GM12873 (cell line): ENCODE measurements at regions not wholly inside any gene's neighbourhood (a gene's known extent, or its start where the extent isn't known, plus 50 kb on each side); places are given as distances from the start of the nearest gene placed in this dataset.

Experiments used
- TF ChIP-seq, protein P1 (sequence below): IDR thresholded peaks from 2 replicates; pipeline ENCODE4 v1.5.1; 2012; ENCODE audit warnings: low read depth, mild to moderate bottlenecking, moderate library complexity, low read length, control low read depth; ENCODE audit not compliant: insufficient read depth; ENCODE audit errors: missing control alignments

DNA sequence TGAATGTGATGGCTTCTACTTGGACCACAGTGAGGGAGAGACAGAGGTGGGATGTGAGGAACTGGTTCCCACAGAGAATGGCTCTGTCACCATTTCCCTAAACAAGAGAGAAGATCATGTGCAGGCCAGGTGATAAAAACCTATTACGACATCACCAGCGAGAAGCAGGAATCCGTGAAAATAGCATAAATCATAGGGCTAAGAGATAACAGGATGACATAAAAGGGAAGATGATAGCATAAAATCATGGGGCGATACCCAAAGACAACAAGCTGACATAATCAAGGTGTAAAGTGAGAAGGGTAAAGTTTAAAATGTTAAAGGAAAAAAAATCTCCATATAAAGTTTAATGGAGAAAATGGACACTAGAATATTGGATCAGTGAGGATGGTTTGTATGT is 205.5 kb upstream of the SLIT2 start:
- TF ChIP-seq, protein P1, sequence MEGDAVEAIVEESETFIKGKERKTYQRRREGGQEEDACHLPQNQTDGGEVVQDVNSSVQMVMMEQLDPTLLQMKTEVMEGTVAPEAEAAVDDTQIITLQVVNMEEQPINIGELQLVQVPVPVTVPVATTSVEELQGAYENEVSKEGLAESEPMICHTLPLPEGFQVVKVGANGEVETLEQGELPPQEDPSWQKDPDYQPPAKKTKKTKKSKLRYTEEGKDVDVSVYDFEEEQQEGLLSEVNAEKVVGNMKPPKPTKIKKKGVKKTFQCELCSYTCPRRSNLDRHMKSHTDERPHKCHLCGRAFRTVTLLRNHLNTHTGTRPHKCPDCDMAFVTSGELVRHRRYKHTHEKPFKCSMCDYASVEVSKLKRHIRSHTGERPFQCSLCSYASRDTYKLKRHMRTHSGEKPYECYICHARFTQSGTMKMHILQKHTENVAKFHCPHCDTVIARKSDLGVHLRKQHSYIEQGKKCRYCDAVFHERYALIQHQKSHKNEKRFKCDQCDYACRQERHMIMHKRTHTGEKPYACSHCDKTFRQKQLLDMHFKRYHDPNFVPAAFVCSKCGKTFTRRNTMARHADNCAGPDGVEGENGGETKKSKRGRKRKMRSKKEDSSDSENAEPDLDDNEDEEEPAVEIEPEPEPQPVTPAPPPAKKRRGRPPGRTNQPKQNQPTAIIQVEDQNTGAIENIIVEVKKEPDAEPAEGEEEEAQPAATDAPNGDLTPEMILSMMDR = no peak

DNA sequence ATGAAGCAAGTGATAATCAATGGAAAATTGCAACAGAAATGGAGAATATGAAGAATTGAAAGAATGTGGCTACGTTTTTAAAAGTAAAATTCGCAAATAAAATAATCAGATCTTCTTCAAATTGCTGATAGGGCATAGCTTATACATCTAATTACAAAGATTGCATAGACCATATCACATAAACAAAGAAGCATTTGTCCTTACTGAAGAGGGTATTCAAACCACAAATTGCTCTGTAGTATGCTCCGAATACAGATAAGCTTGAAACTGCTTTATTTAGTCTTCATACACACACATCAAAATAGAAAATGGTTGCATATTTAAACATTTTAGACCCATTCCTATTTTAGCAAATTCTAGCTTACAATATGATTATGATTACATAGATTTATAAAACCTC is 206.7 kb upstream of the SLIT2 start:
- TF ChIP-seq, protein P1 = no peak

DNA sequence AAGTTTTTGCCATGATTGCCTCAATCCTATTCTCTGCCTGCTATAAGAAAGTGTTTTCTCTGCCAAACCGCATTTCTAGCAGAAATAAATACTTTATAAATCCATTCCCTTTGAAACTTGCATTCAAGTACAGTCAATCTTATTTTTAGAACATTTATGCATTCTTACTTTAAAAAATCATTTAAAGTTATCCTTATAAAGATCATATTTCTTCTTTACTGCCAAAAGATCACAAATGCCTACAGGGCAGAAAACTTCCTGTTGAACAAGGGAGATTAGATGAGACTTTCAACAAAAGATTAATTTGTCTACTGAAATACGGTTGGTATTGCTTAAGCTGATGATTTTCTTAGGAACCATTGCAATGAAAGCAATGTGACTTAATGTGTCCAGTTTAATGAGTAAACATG is 207.2 kb upstream of the SLIT2 start:
- TF ChIP-seq, protein P1 = no peak

DNA sequence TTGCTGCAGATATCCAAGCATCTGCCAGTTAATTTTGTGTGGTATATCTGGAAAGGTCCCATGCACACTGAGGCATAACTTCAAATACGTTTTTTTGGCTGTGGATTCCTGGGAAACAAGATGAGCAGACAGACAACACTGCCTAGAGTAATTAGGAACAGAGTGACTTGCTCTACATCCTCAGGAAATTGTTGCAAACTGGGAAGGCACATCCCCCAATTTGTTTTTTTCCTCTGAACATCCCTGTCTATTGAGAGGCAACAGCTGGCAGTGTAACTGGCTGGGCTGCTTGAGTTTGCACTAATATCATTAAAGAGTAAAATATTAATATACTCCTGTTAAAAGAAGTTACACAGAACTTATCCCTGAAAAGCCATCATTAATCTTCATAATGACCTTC is 207.7 kb upstream of the SLIT2 start:
- TF ChIP-seq, protein P1 = no peak

DNA sequence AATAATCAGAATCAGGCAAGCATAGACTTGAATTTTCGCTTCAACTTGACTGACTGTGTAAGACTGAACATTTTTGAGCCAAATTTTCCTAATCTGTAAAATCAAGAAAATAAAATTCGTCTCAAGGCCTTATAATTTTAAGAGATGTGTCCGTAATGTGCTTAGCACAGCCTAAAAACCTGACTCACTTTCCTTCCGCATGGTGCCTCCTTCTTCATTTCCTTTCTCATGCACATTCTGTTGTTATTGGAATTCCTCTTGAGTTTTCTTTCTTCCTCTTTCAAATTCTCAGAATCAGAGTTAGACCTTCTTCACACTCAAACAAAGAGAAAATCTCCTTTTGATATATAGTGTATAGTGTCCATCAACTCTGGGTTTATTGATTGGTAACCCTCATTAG is 208.9 kb upstream of the SLIT2 start:
- TF ChIP-seq, protein P1 = no peak

DNA sequence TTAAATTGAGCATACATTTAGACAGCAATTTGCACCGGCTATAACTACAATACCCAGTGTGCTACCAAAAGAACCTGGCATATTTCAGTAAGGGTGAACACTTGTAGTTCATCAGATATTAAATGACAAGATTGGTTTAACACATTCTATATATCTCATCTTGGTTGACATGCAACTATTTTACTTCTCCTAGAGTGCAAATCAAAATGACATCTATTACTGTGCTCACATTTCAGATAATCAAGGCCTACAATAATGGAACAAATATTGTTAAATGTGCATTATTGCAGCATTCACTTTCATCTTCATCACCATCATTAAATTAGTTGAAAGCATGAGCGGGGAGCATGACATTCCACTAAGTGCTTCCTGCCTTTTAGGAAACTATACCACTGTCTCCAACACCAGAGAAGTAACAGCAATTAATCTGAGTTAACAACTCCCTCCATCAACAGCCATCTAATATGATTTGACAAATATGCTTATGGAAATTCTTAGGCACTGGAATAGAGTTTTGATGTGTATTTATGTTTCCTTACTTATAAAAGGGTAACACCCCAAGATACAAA is 209.8 kb upstream of the SLIT2 start:
- TF ChIP-seq, protein P1 = no peak

DNA sequence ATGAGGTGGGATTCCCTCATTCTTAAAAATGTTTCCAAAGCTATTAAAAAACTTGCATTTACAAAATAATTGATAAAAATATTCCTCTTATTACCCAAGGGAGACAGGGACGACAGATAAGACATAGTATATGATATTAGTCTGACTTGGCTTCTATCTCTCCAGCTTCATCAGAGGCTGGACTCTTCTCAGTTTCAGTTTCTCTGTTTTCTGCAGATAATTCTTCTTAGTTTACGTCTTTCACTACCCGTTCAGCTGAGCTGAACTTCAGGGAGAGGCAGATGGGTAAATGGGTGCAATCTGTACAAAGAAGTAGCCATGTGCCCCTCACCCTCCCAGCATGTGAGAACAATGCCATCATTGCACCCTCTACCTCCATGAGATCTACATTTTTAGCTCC is 214.0 kb upstream of the SLIT2 start:
- TF ChIP-seq, protein P1 = no peak
